ENCODE measurements at regions not wholly inside any gene's neighbourhood (a gene's known extent, or its start where the extent isn't known, plus 50 kb on each side); places are given as distances from the start of the nearest gene placed in this dataset.

GRCh38 chr12:93157279-93157678 is 220.4 kb upstream of the NUDT4 start:
- FAIRE-seq, result no peak

DNA sequence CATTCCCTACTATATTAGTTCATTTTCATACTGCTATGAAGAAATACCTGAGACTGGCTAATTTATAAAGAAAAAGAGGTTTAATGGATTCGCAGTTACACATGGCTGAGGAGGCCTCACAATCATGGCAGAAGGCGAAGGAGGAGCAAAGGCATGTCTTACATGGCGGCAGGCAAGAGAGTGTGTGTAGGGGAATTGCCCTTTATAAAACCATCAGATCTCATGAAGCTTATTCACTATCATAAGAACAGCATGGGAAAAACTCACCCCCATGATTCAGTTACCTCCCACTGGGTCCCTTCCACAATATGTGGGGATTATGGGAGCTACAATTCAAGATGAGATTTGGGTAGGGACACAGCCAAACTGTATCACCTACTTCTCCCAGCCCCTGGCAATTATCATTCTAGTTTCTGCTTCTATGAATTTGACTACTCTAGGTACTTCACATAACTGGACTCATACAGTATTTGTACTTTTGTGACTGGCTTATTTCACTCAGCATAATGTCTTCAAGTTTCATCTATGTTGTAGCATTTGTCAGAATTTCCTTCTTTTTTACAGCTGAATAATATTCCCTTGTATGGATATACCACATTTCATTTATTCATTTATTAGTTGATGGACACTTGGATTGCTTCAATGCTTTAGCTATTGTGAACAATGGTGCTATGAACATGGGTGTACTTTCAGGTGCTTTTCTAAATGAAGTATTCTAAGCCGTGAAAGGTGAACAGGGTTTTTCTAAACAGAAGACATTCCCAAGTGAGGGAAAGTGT is 219.5 kb upstream of the NUDT4 start:
- no peak for FAIRE-seq

DNA sequence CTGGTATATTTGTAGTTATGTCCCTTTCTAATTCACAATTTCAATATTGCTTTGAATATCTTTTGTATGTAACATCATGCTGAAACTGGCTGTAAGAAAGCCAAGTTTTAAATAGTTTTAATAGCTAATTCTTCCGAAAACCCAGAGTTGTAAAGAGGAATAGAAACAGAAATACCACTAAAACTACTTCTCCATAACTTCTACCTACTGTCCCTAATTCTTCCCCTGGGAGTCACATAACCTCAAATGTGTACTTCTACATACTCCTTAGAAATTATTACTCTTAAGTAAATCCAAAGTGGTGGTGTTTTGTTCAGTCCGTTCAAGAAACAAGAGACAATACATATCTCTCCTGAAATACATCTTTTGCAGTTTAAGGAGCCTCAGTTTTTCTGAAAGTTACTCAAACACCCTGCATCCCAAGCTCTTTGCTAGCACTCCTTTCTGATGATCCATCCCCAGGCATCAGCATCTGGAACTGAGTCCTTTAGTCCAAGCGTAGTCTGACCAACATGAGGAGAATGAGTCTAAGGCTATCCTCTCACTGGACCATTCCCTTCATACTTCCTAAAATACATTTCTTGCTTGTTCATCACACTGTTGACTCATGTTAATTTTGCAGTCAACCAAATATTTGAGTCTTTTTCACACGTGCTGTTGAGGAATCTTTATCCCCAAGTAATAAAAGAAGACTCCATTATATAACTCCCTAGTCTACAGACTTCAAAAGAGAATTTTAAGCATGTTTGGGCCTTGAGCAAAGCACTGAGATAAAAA is 214.3 kb upstream of the NUDT4 start:
- no peak for FAIRE-seq

GRCh38 chr12:93164103-93164880 is 213.4 kb upstream of the NUDT4 start:
- peak; percentile 57 for FAIRE-seq

GRCh38 chr12:93165384-93165932 is 212.3 kb upstream of the NUDT4 start:
- no peak for FAIRE-seq

DNA sequence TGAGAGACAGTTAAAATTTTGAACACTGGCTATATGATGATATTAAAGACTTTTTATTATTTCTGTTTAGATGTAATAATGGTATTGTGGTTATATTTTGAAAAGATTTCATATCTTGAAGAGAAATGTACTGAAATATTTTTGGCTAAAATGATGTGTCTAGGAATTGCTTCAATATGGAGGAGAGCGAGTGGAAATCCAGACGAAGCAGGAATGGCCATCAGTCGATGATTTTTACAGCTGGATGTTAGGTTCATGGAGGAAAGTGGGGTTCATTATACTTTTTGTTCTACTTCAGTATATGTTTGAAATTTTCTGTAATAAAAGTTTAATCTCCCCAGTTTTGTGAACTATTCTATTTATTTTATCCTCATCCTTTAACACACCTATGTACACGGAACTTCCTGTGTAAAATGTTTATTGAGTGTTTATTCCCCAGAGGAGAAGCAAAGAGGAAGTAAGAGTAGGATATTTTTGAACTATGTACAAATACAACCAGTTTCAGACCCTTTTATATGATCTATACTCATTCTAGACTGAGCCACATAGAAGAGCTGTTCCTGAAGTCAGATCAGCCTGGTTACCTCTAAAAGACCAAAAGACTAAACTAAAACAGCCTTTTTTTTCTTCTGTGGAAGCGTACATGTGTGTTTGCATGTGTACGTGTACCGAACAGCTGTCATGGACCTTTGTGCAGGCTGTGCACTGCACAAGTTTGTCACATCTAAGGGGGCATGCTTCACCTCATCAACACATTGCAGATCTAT is 211.0 kb upstream of the NUDT4 start:
- FAIRE-seq, result no peak

DNA sequence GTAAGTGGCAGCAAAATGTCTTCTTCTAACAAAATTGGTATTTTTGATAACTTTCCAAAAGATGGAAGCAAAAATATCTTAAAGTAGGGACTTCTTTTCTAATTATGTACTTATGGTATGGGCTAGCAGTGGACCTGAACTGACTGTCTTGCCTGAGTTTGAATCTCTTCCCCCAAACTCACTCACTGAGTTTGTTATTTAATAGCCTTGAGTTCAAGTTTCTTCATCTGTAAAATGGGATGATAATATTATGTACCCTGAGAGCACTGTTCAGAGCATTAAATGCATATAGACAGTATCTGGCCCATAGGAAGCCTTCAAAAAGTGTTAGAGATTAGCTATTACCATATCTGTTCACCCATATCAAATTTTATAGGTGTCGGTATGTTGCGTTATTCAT is 210.4 kb upstream of the NUDT4 start:
- FAIRE-seq, result no peak

DNA sequence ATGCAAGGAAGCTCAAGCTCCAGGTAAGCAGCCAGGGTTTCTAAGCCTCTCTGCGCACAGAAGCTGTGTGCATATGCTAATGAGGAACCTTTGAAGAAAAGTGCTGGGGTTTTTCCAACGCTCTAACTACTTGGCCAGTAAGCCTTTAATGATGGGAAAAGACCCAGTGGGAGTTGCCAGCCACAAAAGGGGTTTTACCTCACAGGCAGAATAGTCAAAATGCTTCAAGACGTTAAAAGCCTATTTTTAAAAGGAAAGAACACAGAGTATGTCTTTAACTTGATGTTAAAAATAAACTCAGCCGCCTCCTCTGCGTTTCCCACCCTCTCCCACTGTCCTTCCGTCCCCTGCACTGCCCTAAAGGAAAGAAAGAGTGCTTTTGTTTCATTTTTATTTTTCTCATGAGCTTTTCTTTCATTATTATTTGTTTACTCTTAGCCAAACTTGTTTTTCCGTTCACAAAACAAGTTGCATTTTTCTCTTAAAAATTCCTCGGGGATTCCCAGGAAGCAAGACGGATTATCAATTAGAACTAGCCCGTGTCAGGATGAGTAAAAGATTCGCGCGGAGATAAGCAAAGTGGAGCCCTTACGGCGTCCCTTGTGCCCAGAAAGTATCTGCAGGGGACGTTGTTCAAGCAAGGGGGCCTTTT is 209.8 kb upstream of the NUDT4 start:
- FAIRE-seq, result no peak

DNA sequence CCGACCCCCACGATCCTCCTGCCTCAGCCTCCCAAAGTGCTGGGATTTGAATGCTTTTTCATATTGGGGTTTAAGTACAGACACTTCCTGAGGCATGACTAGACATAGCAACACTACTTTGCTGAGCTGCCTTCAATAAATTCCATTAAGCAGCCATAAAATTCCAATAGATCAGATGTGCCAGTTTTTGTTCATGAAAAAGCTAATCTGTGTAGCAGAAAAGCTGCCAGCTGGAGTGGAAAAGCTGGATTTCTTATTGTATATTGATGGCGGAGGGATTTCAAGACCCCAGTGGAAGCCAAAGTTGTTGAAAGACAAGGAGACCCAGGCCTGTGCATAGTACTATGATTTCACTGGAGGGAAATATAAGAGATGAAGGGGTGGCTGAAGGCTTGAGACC is 209.0 kb upstream of the NUDT4 start:
- FAIRE-seq, result no peak

DNA sequence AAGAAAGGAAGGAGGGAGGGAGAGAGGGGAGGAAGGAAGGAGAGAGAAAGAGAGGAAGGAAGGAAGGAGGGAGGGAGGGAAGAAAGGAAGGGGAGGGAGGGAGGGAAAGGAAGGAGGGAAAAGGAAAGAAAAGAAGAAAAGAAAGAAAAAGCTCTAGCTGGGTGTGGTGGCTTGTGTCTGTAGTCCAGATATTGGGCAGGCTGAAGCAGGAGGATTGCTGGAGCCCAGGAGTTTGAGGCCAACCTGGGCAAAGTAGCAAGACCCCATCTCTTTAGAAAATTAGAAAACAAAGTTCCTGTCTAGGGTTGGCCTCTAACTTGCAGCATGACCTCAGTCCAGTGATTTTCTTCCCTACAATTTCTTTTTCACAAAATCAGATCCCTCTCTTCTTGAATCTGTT is 208.2 kb upstream of the NUDT4 start:
- FAIRE-seq, result no peak

DNA sequence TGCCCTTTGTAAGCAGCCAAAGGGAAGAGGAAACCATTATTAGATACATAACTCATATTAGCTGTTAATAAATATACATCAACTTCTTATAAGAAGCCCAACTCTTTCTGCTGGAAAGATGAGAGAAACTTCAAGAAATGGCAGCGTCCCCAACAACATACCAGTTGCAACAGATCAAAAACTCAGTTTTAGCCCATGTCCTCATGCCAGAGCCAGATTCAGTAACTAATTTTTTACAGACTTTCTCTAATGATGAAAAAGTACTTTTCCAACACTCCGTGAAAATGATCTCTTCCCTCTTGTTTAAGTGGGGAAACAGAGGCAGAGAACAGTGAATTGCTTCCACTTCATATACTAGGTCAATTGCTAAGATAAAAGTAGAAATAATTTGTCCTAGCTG is 206.8 kb upstream of the NUDT4 start:
- FAIRE-seq, result no peak

GRCh38 chr12:93173178-93173957 is 204.4 kb upstream of the NUDT4 start:
- no peak for FAIRE-seq

DNA sequence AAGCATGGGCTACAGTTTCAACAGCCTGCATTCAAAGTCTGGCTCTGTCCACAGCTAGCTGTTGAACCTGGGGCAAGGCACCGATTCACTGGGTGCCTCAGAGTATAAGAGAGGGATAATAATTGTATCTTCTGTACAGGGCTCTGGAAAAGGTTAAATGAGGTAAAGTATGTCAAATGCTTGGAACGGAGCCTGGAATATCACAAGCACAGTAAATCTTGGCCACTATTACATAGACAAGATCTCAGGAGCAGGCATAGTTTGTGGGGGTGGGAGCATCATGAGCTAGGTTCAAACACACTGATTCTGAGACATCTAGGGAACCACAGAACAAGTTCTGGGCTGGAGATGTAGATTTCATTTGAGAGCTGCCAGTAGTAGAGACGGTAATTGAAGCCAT is 203.7 kb upstream of the NUDT4 start:
- no peak for FAIRE-seq

GRCh38 chr12:93174473-93174872 is 203.3 kb upstream of the NUDT4 start:
- no peak for FAIRE-seq

GRCh38 chr12:93176165-93176564 is 201.6 kb upstream of the NUDT4 start:
- no peak for FAIRE-seq

GRCh38 chr12:93176610-93177126 is 201.1 kb upstream of the NUDT4 start:
- FAIRE-seq, result no peak

DNA sequence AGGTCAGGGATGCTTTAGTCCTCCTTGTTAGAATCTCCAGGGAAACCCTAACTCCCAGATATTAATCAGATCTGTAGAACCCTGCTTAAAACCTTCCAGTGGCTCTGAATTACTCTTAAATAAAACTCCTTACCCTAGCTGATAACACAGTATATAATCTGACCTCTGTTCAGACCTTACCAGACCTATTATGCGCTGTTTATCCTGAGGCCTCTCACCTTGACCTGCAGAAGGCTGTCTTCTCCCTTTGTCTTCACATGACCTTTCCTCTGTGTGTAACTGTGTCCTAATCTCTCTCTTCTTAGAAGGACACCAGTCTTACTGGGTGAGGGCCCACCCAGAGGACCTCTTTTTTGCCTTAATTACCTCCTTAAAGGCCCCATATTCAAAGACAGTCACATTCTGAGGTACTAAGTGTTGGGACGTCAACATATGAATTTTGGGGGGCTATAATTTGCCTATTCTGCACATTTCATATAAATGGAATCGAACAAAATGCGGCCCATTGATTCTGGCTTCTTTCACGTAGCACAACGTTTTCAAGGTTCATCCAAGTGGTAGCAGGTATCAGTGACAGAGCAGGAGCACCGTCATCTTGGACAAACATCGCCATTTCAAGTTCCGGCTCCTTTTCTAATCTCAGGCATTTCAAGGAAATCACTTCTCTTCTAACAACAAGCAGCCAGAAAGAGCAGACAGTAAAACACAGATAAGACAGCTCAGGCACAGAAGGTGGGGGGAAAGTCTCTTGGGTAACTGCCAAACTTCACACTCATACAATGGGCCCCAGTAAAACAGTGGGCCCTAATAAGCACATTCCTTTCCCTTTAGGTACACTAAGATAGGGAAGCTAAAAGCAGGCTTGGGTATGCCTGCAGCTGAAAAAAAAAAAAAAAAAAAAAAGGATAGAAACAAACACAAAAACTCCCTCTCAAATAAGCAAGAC is 200.2 kb upstream of the NUDT4 start:
- FAIRE-seq, result no peak

DNA sequence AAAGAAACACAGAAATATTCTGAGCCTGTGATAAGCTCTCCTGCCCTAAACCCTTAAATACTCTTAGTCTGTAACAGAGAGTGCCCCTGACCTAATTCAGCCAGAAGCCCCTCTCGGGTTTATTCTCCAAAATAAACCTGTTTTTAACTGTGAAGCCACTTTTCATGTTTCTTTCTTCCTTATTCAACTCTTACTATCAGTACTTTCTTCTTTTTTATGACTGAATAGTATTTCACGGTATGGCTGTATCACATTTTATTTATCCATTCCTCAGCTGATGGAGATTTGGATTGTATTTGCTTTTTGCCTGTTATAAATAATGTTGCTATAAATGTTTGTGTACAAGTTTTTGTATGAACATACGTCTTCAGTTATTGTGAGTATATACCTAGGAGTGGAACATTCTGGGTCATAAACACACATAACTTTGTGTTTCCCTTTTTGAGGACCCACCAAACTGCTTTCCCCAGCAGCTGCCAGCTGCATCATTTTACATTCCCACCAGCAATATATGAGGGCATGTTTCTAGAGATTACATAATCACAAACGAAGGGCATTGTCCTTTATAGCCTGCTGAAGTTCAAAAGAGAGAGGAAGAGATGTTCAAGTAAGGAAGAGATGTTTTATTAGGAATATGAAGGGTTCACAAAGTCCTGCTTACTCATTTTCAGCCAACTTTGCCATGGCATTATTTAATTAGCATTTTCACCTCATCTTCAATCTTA is 199.4 kb upstream of the NUDT4 start:
- no peak for FAIRE-seq

- FAIRE-seq, result no peak
Observed at GRCh38 chr12:93179792-93180191, 197.9 kb upstream of the NUDT4 start.
